K562 (cell line): ENCODE measurements at regions not wholly inside any gene's neighbourhood (a gene's known extent, or its start where the extent isn't known, plus 50 kb on each side); places are given as distances from the start of the nearest gene placed in this dataset.

ENCODE experiments used
- BMI1 ChIP-seq: fragments of 150-350 bp; IDR thresholded peaks from 2 replicates; pipeline ENCODE4 v1.6.1; 2014; ENCODE audit warnings: low read length
- CBX8 ChIP-seq: fragments of 200-600 bp; sonication (generic); IDR thresholded peaks from 2 replicates; pipeline ENCODE4 v1.6.1; 2012; ENCODE audit warnings: borderline replicate concordance, mixed run types, low read depth, mild to moderate bottlenecking, moderate library complexity, mixed read lengths, low read length, control low read depth, inconsistent platforms; ENCODE audit not compliant: poor library complexity, severe bottlenecking; ENCODE audit errors: extremely low read depth
- CTCF ChIP-seq, 3 experiments: IDR thresholded peaks in 2 of 3; conservative IDR thresholded peaks in 1 of 3; 2 replicates each; pipeline ENCODE4 v1.5.1; 2011 to 2012; ENCODE audit warnings: low read length in 3 of 3, mild to moderate bottlenecking in 3 of 3, control low read depth in 2 of 3, improper control_type of control experiment in 1 of 3, inconsistent platforms in 1 of 3, low read depth in 1 of 3, mixed read lengths in 1 of 3, moderate library complexity in 1 of 3; ENCODE audit not compliant: insufficient read depth in 2 of 3
- E2F6 ChIP-seq, 2 experiments: IDR thresholded peaks; 2 replicates each; pipeline ENCODE4 v1.6.1; 2011; ENCODE audit warnings: borderline replicate concordance in 1 of 2, control low read depth in 1 of 2, low read depth in 1 of 2, low read length in 1 of 2, mild to moderate bottlenecking in 1 of 2, mixed read lengths in 1 of 2, moderate library complexity in 1 of 2; ENCODE audit not compliant: insufficient read depth in 1 of 2, insufficient read length in 1 of 2, poor library complexity in 1 of 2, severe bottlenecking in 1 of 2; ENCODE audit errors: extremely low read depth in 1 of 2
- SMC3 ChIP-seq: conservative IDR thresholded peaks from 2 replicates; pipeline ENCODE4 v1.6.1; 2011; ENCODE audit warnings: low read depth, low read length, improper control_type of control experiment; ENCODE audit not compliant: insufficient read depth
- SOX6 ChIP-seq: fragments of 450-650 bp; IDR thresholded peaks from 2 replicates; pipeline ENCODE4 v1.6.1; 2014; ENCODE audit warnings: mild to moderate bottlenecking
- SP1 ChIP-seq: sonication (generic); formaldehyde crosslinking; IDR thresholded peaks from 2 replicates; pipeline ENCODE4 v1.8.1; 2022; ENCODE audit warnings: mild to moderate bottlenecking, missing genetic modification reagents
- SRF ChIP-seq, 2 experiments: fragments of 250-450, 450-650 bp in 1 of 2; sonication (Bioruptor Pico) in 1 of 2; sonication (generic) in 1 of 2; formaldehyde crosslinking; IDR thresholded peaks; 2 replicates each; pipeline versions ENCODE4 v1.5.0 to v1.5.1; 2020 to 2022; ENCODE audit warnings: mild to moderate bottlenecking in 1 of 2, missing genetic modification reagents in 1 of 2
- UBTF ChIP-seq, 2 experiments: IDR thresholded peaks; 2 replicates each; pipeline ENCODE4 v1.6.1; 2012; ENCODE audit warnings: improper control_type of control experiment in 2 of 2, low read depth in 2 of 2, low read length in 2 of 2, borderline replicate concordance in 1 of 2

GRCh38 chr19:8905342-8905741 lies 73.2 kb downstream of the MBD3L1 start:
- TF ChIP-seq SP1 (CRISPR knock-in tag) (no peak), BMI1 (no peak), E2F6 (IDR thresholded peaks at IDR 0.05; ENCODE audit: borderline replicate concordance in 1 of 2, extremely low read depth in 1 of 2, insufficient read depth in 1 of 2, insufficient read length in 1 of 2, low read depth in 1 of 2, low read length in 1 of 2, poor library complexity in 1 of 2, severe bottlenecking in 1 of 2) (no peak), UBTF (IDR thresholded peaks at IDR 0.05; ENCODE audit: borderline replicate concordance in 1 of 2, low read depth in 2 of 2, low read length in 2 of 2) (no peak), SMC3 (no peak), SRF (CRISPR knock-in tag; IDR thresholded peaks at IDR 0.05) (no peak), CTCF (IDR thresholded peaks at IDR 0.05 in 2 of 3, conservative IDR thresholded peaks at IDR 0.05 in 1 of 3; ENCODE audit: insufficient read depth in 2 of 3, low read depth in 1 of 3, low read length in 3 of 3) (no peak), SOX6 (no peak), CBX8 (no peak)
